SU-DHL-6 (cell line): ENCODE measurements at regions not wholly inside any gene's neighbourhood (a gene's known extent, or its start where the extent isn't known, plus 50 kb on each side); places are given as distances from the start of the nearest gene placed in this dataset.

Source experiments
- H2AFZ ChIP-seq: fragments of 200-600 bp; sonication (generic); 2 replicates; pipeline ENCODE4 v1.6.1; 2014; ENCODE audit warnings: low read depth, mild to moderate bottlenecking, moderate library complexity, mixed read lengths, antibody characterized with exemption, low read length; ENCODE audit not compliant: severe bottlenecking
- H3F3A ChIP-seq: fragments of 200-600 bp; shearing (Covaris generic); 2 replicates; pipeline ENCODE4 v1.6.0; 2016; ENCODE audit warnings: antibody characterized with exemption, mild to moderate bottlenecking; ENCODE audit not compliant: insufficient read depth
- H3K27ac ChIP-seq: fragments of 200-600 bp; sonication (generic); 2 replicates; pipeline ENCODE4 v1.5.1; 2016; ENCODE audit warnings: low read depth, mild to moderate bottlenecking, low read length, moderate library complexity, mixed read lengths
- H3K27me3 ChIP-seq: fragments of 200-600 bp; sonication (generic), shearing (Covaris generic); 2 replicates; pipeline ENCODE4 v1.6.0; 2014; ENCODE audit warnings: mild to moderate bottlenecking, low read length
- H3K36me3 ChIP-seq: fragments of 200-600 bp; sonication (generic); 2 replicates; pipeline ENCODE4 v1.6.1; 2014; ENCODE audit warnings: mild to moderate bottlenecking, low read length, mixed read lengths
- H3K4me2 ChIP-seq: fragments of 300-600, 200-600 bp; shearing (Covaris generic), sonication (generic); 2 replicates; pipeline ENCODE4 v1.6.0; 2014; ENCODE audit warnings: low read length, low read depth, mild to moderate bottlenecking; ENCODE audit not compliant: poor library complexity, severe bottlenecking
- H3K4me3 ChIP-seq: fragments of 200-600 bp; sonication (generic); 2 replicates; pipeline ENCODE4 v1.5.1; 2014; ENCODE audit warnings: antibody characterized with exemption, low read length, mild to moderate bottlenecking, mixed read lengths; ENCODE audit not compliant: insufficient read depth, poor library complexity, severe bottlenecking
- H3K79me2 ChIP-seq: fragments of 200-600 bp; sonication (generic); 2 replicates; pipeline ENCODE4 v1.6.1; 2014; ENCODE audit warnings: mild to moderate bottlenecking, low read length, moderate library complexity; ENCODE audit not compliant: insufficient read depth
- H3K9ac ChIP-seq: fragments of 200-600 bp; sonication (generic); 2 replicates; pipeline ENCODE4 v1.7.0; 2014; ENCODE audit warnings: mild to moderate bottlenecking, low read length
- H3K9me2 ChIP-seq: fragments of 200-600 bp; sonication (generic); replicated peaks from 2 replicates; pipeline ENCODE4 v1.6.1; 2014; ENCODE audit warnings: low read length; ENCODE audit not compliant: insufficient read depth
- H3K9me3 ChIP-seq: fragments of 200-600 bp; sonication (generic); 2 replicates; pipeline ENCODE4 v1.6.1; 2014; ENCODE audit warnings: low read length, mixed read lengths; ENCODE audit not compliant: insufficient read depth
- H4K20me1 ChIP-seq: fragments of 200-600 bp; sonication (generic); 2 replicates; pipeline ENCODE4 v1.6.1; 2014; ENCODE audit warnings: low read depth, mild to moderate bottlenecking, antibody characterized with exemption, low read length, moderate library complexity, mixed read lengths
- CTCF ChIP-seq: fragments of 200-600 bp; sonication (generic); IDR thresholded peaks from one replicate; pipeline ENCODE4 v1.5.1; 2017; ENCODE audit warnings: antibody characterized with exemption, mild to moderate bottlenecking, low read length, moderate library complexity; ENCODE audit not compliant: insufficient read depth, poor library complexity, severe bottlenecking
- EZH2phosphoT487 ChIP-seq: fragments of 200-600 bp; sonication (generic), shearing (Covaris generic); conservative IDR thresholded peaks from 2 replicates; pipeline ENCODE4 v1.6.1; 2018; ENCODE audit warnings: mild to moderate bottlenecking, antibody characterized with exemption, low read length, moderate library complexity, mixed read lengths

DNA sequence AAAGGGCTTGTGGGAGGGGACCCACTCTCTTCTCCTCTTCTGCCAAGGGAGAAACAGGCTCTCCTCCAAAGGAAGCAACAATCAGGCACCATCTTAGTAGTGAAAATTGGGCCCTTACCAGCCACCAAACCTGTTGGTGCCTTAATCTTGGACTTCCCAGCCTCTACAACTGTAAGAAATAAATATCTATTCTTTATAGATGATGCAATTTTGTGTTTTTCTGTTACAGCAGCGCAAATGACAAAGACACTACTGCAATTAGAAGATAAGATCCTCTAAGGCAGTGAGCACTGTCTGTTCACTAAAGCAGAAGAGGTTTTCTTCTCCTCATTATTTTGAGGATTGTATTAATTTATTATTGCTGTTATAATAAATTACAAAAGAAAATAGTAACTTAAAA lies 691.4 kb upstream of the CCDC179 start:
- H3K27ac ChIP-seq = no peak overlapping the region
- no peaks in the 10 kb centered on the region for H4K20me1 ChIP-seq
- H3K36me3 ChIP-seq = no peaks in the 10 kb centered on the region
- H3K4me3 ChIP-seq = no peak overlapping the region
- TF ChIP-seq CTCF = no peak
- no peak for TF ChIP-seq EZH2phosphoT487
- no peak overlapping the region for H3K9ac ChIP-seq
- H3K4me2 ChIP-seq = no peak overlapping the region
- no peaks in the 10 kb centered on the region for H3F3A ChIP-seq
- no peaks in the 10 kb centered on the region for H3K9me2 ChIP-seq
- H3K79me2 ChIP-seq = no peaks in the 10 kb centered on the region
- H3K27me3 ChIP-seq = no peaks in the 10 kb centered on the region
- no peak overlapping the region for H2AFZ ChIP-seq
- H3K9me3 ChIP-seq = no peaks in the 10 kb centered on the region

DNA sequence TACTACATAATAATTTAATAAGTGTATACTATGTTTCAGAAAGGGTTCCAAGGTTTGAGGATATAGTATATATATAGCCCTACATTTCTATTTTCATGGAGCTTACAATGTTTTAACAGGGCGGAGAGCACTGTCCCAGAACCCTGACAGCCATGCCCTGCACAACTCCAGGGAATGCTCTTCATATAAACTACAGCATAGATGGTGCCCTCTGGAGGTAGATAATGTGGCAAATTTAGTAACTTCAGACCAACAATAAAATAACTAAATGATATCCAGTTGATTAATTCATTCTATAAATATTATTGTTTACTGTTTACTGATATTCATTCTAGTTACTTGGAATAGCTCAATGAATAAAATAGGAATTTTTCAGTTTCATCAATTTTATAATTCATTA lies 693.7 kb upstream of the CCDC179 start:
- Histone ChIP-seq H3F3A (no peaks in the 10 kb centered on the region), H3K9ac (no peak overlapping the region), H2AFZ (no peak overlapping the region)

GRCh38 chr11:23555085-23555484 lies 694.8 kb upstream of the CCDC179 start:
- no peaks in the 10 kb centered on the region for H3K36me3 ChIP-seq
- TF ChIP-seq CTCF (no peak), EZH2phosphoT487 (no peak)

More for the DNA sequence above, 693.7 kb upstream of the CCDC179 start:
- Histone ChIP-seq H3K36me3 (no peaks in the 10 kb centered on the region), H3K9me3 (no peaks in the 10 kb centered on the region), H3K79me2 (no peaks in the 10 kb centered on the region), H3K4me2 (no peak overlapping the region), H3K27me3 (no peaks in the 10 kb centered on the region), H3K4me3 (no peak overlapping the region), H3K27ac (no peak overlapping the region), H4K20me1 (no peaks in the 10 kb centered on the region), H3K9me2 (no peaks in the 10 kb centered on the region)
- TF ChIP-seq CTCF (no peak), EZH2phosphoT487 (no peak)

More at GRCh38 chr11:23555085-23555484, 694.8 kb upstream of the CCDC179 start:
- H3K79me2 ChIP-seq = no peaks in the 10 kb centered on the region
- no peak overlapping the region for H3K27ac ChIP-seq
- no peak overlapping the region for H2AFZ ChIP-seq
- no peak overlapping the region for H3K9ac ChIP-seq
- H3F3A ChIP-seq = no peaks in the 10 kb centered on the region
- H3K27me3 ChIP-seq = no peaks in the 10 kb centered on the region
- no peak overlapping the region for H3K4me2 ChIP-seq
- no peaks in the 10 kb centered on the region for H4K20me1 ChIP-seq
- H3K4me3 ChIP-seq = no peak overlapping the region
- H3K9me2 ChIP-seq = no peaks in the 10 kb centered on the region
- H3K9me3 ChIP-seq = no peaks in the 10 kb centered on the region
